ENCODE measurements at regions not wholly inside any gene's neighbourhood (a gene's known extent, or its start where the extent isn't known, plus 50 kb on each side); places are given as distances from the start of the nearest gene placed in this dataset.

DNA sequence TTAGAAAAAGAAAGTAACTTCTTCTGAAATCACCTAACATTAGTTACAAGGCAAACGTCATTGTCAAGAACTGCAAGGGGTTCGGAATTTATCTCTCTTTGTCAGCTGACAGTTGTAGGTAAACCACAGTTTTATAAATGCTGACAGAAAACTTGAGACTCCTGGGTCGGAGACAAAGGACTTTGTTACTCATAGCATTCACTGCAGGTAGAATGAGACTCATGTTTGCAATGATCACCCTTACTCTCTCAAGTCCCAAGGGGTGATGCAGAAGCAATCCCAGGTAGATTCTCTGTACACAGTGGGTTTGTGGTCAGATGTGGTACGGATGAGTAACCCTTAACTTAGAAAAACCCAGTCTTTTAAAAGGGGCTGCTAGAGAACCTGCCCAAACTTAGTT is 757.8 kb downstream of the TRIB2 start:
- ChIA-PET CTCF (no interaction called here), POLR2A (no interaction called here)
- TF ChIP-seq ZNF384 (IDR thresholded peaks at IDR 0.05) (no peak), BHLHE40 (IDR thresholded peaks at IDR 0.05; ENCODE audit: borderline replicate concordance) (no peak), HDGF (IDR thresholded peaks at IDR 0.05; ENCODE audit: borderline replicate concordance) (no peak), L3MBTL2 (conservative IDR thresholded peaks at IDR 0.05) (no peak), TARDBP (IDR thresholded peaks at IDR 0.05) (no peak), LEF1 (IDR thresholded peaks at IDR 0.05; ENCODE audit: borderline replicate concordance) (no peak), FOXA1 (IDR thresholded peaks at IDR 0.05) (no peak), ELF4 (IDR thresholded peaks at IDR 0.05) (no peak), NFRKB (IDR thresholded peaks at IDR 0.05) (no peak), ARNT (IDR thresholded peaks at IDR 0.05) (no peak), FOXK2 (IDR thresholded peaks at IDR 0.05) (no peak), SUZ12 (IDR thresholded peaks at IDR 0.05) (no peak), FOXM1 (IDR thresholded peaks at IDR 0.05; ENCODE audit: borderline replicate concordance) (no peak), SP1 (IDR thresholded peaks at IDR 0.05) (no peak), CTBP1 (IDR thresholded peaks at IDR 0.05; ENCODE audit: borderline replicate concordance) (no peak)
- TF ChIP-seq, protein P1, sequence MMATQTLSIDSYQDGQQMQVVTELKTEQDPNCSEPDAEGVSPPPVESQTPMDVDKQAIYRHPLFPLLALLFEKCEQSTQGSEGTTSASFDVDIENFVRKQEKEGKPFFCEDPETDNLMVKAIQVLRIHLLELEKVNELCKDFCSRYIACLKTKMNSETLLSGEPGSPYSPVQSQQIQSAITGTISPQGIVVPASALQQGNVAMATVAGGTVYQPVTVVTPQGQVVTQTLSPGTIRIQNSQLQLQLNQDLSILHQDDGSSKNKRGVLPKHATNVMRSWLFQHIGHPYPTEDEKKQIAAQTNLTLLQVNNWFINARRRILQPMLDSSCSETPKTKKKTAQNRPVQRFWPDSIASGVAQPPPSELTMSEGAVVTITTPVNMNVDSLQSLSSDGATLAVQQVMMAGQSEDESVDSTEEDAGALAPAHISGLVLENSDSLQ (IDR thresholded peaks at IDR 0.05) = no peak
- no peak for DNase-seq (ENCODE audit: extremely low spot score)

DNA sequence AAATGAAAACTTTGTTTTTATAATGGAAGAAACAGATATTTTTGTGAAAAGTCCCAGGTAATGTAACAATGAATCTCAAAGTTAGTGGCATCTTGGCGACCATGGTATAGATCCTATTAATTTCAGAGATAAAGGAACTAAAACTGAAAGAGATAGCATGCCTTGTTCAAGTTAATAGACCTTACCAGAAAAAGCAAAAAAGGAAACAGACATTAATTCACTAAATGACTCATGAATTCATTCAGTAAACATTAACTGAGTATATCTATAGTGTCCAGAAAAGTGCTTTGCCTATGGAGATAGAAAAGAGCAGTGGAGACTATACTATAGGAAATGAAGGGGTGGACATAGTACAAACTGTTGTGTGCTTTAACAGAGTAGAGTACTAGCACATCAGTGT is 763.3 kb downstream of the TRIB2 start:
- no peak for DNase-seq (ENCODE audit: extremely low spot score)
- TF ChIP-seq TARDBP (IDR thresholded peaks at IDR 0.05) (no peak), FOXA1 (IDR thresholded peaks at IDR 0.05) (no peak), HDGF (IDR thresholded peaks at IDR 0.05; ENCODE audit: borderline replicate concordance) (no peak), ARNT (IDR thresholded peaks at IDR 0.05) (no peak), L3MBTL2 (conservative IDR thresholded peaks at IDR 0.05) (no peak), ELF4 (IDR thresholded peaks at IDR 0.05) (no peak), CTBP1 (IDR thresholded peaks at IDR 0.05; ENCODE audit: borderline replicate concordance) (no peak)
- ChIA-PET POLR2A (no interaction called here), CTCF (no interaction called here)

DNA sequence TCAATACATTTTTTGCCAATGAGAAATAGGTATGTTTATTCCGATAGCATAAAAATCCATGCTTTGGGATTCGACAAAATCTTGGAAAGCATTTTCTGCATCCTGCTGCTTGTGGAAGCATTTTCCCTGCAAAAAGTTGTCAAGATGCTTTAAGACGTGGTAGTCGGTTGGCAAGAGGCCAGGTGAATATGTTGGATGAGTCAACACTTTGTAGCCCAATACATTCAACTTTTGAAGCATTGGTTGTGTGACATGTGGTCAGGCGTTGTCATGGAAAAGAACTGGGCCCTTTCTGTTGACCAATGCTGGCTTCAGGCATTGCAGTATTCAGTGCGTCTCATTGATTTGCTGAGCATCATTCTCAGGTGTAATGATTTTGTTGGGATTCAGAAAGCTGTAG is 764.5 kb downstream of the TRIB2 start:
- ChIA-PET POLR2A (no interaction called here), CTCF (no interaction called here)
- DNase-seq (ENCODE audit: extremely low spot score) = no peak
- TF ChIP-seq NFRKB (IDR thresholded peaks at IDR 0.05) (no peak), ARNT (IDR thresholded peaks at IDR 0.05) (no peak), TARDBP (IDR thresholded peaks at IDR 0.05) (no peak), ELF4 (IDR thresholded peaks at IDR 0.05) (no peak), HDGF (IDR thresholded peaks at IDR 0.05; ENCODE audit: borderline replicate concordance) (no peak), ZNF384 (IDR thresholded peaks at IDR 0.05) (no peak), CTBP1 (IDR thresholded peaks at IDR 0.05; ENCODE audit: borderline replicate concordance) (no peak), FOXM1 (IDR thresholded peaks at IDR 0.05; ENCODE audit: borderline replicate concordance) (no peak), L3MBTL2 (conservative IDR thresholded peaks at IDR 0.05) (no peak), SP1 (IDR thresholded peaks at IDR 0.05) (no peak), FOXA1 (IDR thresholded peaks at IDR 0.05) (no peak), SUZ12 (IDR thresholded peaks at IDR 0.05) (no peak), LEF1 (IDR thresholded peaks at IDR 0.05; ENCODE audit: borderline replicate concordance) (no peak), FOXK2 (IDR thresholded peaks at IDR 0.05) (no peak), BHLHE40 (IDR thresholded peaks at IDR 0.05; ENCODE audit: borderline replicate concordance) (no peak)
- TF ChIP-seq, protein P1 (IDR thresholded peaks at IDR 0.05) = no peak

DNA sequence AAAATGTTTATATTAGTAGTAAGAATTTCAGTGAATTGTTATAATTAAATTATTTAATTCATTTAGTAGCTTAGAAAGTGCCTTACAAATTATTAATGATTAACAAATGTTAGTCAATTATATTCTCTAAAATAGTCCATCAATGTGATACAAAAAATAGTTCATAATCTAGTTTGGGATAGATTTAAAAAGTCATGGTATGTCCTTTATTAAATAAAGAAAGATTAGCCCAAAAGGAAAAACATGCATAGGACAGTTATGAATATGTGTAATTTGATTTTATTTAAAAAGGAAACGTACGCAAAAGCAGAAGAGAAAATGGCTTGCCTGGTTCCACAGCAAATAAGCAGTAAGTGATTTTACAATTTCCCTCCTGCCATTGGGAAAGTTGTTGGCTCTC is 768.5 kb downstream of the TRIB2 start:
- CTCF ChIA-PET = no interaction called here
- DNase-seq (ENCODE audit: extremely low spot score) = no peak
- POLR2A ChIA-PET = no interaction called here
- TF ChIP-seq LEF1 (IDR thresholded peaks at IDR 0.05; ENCODE audit: borderline replicate concordance) (no peak), HDGF (IDR thresholded peaks at IDR 0.05; ENCODE audit: borderline replicate concordance) (no peak), SUZ12 (IDR thresholded peaks at IDR 0.05) (no peak), ZNF384 (IDR thresholded peaks at IDR 0.05) (no peak), SP1 (IDR thresholded peaks at IDR 0.05) (no peak), TARDBP (IDR thresholded peaks at IDR 0.05) (no peak), ELF4 (IDR thresholded peaks at IDR 0.05) (no peak), CTBP1 (IDR thresholded peaks at IDR 0.05; ENCODE audit: borderline replicate concordance) (no peak), NFRKB (IDR thresholded peaks at IDR 0.05) (no peak), FOXK2 (IDR thresholded peaks at IDR 0.05) (no peak), BHLHE40 (IDR thresholded peaks at IDR 0.05; ENCODE audit: borderline replicate concordance) (no peak), FOXA1 (IDR thresholded peaks at IDR 0.05) (no peak), FOXM1 (IDR thresholded peaks at IDR 0.05; ENCODE audit: borderline replicate concordance) (no peak), ARNT (IDR thresholded peaks at IDR 0.05) (no peak)
- TF ChIP-seq, protein P1 (IDR thresholded peaks at IDR 0.05) = no peak

DNA sequence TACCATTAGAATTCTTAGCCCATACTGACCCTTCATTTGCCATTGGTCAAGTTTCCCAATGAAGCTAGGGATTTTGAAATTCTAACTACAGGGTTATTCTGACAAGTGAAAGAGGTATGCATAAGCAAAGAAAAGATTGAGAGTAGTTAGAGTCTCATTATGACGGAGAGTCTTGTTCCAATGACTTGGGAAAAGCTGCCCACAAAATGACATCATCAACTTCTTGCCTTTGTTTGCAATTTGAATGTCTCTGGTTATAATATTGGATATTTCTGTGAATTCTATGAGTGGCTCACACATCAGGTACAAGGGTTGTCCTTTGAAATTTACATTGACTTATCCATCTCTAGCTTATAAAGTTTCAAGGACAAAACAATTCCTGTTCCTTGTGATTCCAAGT is 772.2 kb downstream of the TRIB2 start:
- CTCF ChIA-PET = no interaction called here
- DNase-seq (ENCODE audit: extremely low spot score) = no peak
- POLR2A ChIA-PET = no interaction called here
- no peak for TF ChIP-seq LEF1 (IDR thresholded peaks at IDR 0.05; ENCODE audit: borderline replicate concordance)
- no peak for TF ChIP-seq ZNF384 (IDR thresholded peaks at IDR 0.05)
- TF ChIP-seq NFRKB (IDR thresholded peaks at IDR 0.05) = no peak
- no peak for TF ChIP-seq BHLHE40 (IDR thresholded peaks at IDR 0.05; ENCODE audit: borderline replicate concordance)
- TF ChIP-seq HDGF (IDR thresholded peaks at IDR 0.05; ENCODE audit: borderline replicate concordance) = no peak
- TF ChIP-seq ELF4 (IDR thresholded peaks at IDR 0.05) = no peak

DNA sequence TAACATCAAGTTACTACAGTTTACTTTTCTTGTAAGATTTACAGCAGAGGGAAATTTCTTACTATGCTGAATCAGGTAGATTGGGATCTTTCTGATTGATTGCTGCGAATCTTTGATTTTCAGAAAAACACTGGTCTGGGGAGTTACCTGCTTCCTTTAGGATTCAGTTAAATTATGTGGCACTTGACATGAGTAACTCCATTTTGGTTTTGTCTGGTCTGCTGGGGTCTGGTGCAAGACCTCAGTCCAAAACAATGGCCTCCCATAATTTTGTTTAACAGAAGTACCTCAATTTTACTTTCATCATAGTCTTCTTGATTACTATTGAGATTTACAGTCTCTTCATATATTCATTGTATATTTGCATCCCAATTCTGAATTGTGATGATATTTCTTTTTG is 775.5 kb downstream of the TRIB2 start:
- TF ChIP-seq ZNF384 (IDR thresholded peaks at IDR 0.05) = no peak
- DNase-seq (ENCODE audit: extremely low spot score) = no peak
- ChIA-PET POLR2A (no interaction called here), CTCF (no interaction called here)

DNA sequence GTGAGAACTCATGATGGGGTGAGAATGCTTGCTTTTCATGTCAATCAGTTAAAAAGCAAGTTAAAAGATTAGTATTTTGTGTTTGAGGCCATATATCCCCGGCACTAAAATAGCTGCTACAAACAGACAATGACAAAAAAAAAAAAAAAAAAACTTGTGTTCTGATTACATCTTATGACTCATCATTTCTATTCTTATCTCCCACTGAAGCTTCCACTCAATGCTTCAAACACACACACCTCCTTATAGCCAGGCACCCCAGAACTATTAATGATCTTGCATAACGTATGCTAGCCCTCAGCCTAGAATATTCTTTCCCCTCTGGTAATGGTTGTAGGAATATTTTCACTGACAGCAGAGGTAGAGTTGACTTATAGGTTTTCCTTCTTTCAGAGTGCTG is 778.3 kb downstream of the TRIB2 start:
- ChIA-PET CTCF (no interaction called here), POLR2A (no interaction called here)
- TF ChIP-seq TARDBP (IDR thresholded peaks at IDR 0.05) (no peak), LEF1 (IDR thresholded peaks at IDR 0.05; ENCODE audit: borderline replicate concordance) (no peak), L3MBTL2 (conservative IDR thresholded peaks at IDR 0.05) (no peak), BHLHE40 (IDR thresholded peaks at IDR 0.05; ENCODE audit: borderline replicate concordance) (no peak), ZNF384 (IDR thresholded peaks at IDR 0.05) (no peak), FOXM1 (IDR thresholded peaks at IDR 0.05; ENCODE audit: borderline replicate concordance) (no peak), NFRKB (IDR thresholded peaks at IDR 0.05) (no peak), FOXK2 (IDR thresholded peaks at IDR 0.05) (no peak), ARNT (IDR thresholded peaks at IDR 0.05) (no peak), FOXA1 (IDR thresholded peaks at IDR 0.05) (no peak), SP1 (IDR thresholded peaks at IDR 0.05) (no peak), HDGF (IDR thresholded peaks at IDR 0.05; ENCODE audit: borderline replicate concordance) (no peak), CTBP1 (IDR thresholded peaks at IDR 0.05; ENCODE audit: borderline replicate concordance) (no peak), ELF4 (IDR thresholded peaks at IDR 0.05) (no peak), SUZ12 (IDR thresholded peaks at IDR 0.05) (no peak)
- TF ChIP-seq, protein P1 (IDR thresholded peaks at IDR 0.05) = no peak
- DNase-seq (ENCODE audit: extremely low spot score) = no peak

All from HEK293T (cell line).